ENCODE measurements at regions not wholly inside any gene's neighbourhood (a gene's known extent, or its start where the extent isn't known, plus 50 kb on each side); places are given as distances from the start of the nearest gene placed in this dataset.

DNA sequence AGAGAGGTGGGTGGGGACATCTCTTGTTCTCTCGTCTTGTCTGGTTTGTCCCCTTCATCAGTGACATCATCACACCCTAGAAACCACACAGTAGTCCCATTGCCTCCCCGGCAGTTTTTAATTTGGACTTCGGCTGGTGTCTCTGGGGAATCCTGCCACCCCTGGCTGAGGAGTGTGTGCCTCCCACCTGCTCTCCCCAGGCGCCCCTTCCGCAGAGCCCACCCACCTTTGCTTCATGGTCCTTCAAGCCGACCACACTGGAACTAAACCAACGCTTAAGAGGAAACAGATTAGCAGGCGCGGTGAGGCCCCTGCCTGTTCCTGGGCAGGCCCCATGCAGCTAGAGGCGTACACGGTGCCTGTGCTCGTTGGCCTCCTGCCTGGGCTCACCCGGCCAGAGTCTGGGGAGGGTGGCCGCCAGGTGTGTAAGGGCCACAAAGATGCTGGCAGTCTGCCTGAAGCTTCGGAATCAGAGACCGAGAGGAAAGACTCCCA, 107.6 kb upstream of the SPRY4 start:
- DNase-seq = peak; percentile 41

DNA sequence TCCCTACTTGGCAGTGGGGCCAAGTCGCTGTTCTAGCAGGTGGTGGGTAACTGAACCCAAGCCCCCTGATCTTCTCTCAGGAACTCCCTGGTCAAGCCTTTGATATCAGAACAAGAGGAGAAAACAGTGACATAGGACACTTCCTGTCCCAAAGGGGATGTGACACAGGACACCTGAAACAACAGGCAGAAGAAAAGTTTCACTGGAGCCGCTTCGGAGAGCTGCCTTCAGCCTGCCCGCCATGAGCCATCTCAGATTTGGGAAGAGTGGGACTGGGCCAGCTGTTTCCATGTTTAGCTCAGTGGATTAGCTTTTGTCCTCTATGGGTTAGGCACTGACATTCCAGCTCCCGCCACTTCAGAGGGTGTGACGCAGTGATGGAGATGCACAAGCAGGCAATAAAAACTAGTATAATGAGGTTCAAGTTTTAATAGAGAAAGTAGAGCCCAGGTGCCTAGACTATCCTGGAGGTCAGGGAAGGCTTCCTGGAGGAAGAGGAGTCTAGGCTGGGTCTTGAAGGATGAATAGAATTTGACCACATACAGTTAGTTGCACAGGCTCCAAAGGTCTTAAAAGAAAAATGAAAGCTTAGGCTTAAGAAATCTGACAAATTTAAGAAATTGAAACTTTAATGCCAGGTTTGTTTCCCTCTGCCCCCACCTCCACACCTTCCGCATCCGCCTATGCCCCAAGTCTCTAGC, 104.1 kb upstream of the SPRY4 start:
- no peak for DNase-seq

DNA sequence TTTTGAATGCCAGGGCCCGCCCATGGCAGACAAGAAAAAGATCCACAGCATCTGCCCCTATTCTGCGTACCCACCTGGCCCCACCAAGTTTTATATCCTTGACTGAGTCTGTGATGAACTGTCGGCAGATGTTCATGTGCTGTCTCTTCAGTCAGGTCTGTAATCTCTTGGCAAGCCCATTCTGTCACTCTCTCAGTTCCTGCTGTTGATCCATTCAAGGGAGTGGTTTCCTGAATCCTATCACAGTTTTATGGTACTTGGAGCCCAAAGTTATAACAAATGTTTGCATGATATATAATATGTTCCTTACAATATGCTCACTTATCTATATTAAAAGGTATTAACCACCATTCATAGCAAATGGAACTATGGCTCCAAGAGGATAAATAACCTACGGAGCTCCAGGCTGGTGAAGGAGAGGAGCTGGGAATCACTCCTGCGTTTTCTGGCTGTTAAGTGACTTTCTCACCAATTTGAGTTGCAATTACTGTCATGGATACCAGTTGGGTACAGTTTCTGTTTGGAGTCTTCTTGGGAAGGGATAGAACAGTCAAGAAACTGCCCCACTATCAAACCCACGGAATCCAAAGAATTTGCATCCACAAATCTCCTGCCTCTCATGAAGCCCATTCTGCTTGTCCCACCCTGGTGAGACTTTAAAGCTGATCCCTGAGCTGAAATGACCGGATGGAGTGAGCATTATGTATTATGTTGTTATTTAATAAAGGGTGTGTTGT, 103.4 kb upstream of the SPRY4 start:
- no peak for DNase-seq

DNA sequence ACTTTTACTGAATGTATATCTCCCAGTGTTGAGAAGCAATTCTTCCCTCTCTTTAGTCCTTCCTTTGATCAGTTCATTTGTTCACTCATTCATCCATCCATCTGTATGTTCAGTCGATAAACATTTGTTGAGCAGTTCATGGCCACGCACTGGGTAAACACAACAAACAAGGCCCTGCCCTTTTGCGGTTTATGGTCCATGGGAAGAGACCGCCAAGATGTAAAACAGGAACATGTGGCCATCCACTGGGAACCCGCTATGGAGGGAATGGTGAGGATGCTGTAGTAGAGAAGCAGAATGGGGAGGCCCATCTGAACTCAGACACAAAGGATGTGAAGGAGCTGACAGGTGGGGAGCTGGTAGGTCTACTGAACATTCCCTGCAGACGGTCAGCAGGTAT, 102.7 kb upstream of the SPRY4 start:
- no peak for DNase-seq

DNA sequence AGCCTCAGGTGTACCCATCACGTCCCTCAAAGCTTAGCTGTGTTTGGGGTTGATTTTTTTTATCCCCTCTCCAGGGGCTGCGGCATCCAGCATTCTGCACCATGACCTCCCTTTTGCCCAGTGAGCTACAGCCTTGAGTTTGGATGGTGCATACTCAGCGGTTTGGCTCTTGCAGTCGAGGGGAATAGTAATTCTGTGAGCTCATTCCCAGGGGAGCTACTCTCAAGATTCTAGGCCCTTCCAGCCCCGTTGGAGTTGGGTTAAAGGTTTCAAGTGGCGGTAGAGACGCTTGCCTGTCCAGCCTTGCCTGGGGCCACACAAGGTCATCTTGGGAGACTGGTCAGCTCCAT, 102.2 kb upstream of the SPRY4 start:
- no peak for DNase-seq

DNA sequence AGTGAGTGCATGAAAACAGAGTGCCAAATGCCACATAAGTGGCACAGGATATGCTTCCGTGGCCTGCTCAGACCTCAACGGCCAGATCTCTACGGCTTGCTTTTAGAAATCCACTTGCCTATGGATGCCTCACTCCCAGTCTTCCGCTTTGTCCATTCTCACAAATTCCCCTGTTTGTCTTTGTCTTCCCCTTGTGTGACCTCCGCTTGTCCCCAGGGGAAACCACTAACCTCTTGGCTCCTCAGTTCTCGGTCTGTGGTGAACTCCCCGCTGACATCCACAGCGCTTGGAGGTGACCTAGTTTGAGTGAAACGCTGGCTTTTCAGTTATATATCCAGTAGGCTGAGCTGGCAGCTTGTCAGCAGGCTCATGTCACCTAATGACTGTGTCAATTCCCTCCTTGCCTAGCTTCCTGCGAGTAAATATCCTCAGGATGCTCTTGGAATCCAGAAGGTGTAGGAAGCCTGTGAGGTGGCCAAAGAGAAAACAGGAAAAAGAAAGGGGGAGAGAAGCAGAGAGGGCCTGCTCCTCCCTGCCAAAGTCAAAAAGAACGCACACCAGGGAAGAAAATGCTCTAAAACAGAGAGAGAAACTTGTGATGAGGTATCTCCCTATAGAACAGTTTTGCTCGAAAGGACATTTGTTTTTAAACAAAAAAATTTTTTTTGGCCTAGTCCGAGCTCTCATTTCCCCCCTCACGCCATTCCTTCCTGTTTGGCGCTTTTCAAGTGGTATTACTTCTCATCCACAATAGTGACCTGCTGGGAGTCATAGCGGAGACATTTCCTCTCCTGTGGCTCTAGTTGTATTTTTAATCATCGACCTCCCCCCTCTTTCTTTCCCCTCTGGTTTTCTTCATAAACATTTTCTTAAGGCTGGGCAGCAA, 101.6 kb upstream of the SPRY4 start:
- peak; percentile 60 for DNase-seq

DNA sequence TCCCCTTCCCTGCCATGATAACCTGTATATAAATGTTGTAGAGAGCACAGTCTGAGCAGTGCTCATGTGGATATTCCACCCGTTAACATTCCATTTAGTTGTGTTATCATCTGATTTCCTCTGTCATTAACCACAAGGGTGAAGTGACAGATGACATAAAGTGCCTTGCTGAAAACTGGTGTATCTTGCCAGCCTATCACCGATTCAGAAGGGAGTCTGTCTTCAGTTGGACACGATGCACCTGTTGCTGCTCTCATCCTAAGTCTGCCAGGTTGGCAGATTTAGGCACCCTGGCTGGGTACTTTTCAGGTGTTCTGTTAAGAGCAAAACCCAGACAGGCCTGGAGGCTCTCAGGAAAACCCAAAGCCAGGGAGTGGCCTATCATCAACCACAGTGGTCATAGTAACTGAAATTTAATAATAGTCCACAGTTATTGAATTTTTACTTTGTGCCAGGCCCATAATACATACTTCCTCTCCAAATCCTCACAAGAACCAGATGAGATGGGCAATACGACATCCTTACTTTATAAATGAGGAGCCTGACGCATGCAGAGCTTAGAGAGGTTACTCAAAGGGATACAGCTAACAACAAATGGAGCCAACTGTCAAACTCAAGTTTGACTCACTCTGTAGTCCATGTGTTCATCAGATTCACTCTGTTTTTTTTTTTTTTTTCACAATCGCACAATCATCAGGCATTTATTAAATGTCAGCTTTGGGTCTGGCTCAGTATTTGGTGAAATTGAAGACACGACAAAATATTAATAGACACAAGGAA, 100.7 kb upstream of the SPRY4 start:
- no peak for DNase-seq

DNA sequence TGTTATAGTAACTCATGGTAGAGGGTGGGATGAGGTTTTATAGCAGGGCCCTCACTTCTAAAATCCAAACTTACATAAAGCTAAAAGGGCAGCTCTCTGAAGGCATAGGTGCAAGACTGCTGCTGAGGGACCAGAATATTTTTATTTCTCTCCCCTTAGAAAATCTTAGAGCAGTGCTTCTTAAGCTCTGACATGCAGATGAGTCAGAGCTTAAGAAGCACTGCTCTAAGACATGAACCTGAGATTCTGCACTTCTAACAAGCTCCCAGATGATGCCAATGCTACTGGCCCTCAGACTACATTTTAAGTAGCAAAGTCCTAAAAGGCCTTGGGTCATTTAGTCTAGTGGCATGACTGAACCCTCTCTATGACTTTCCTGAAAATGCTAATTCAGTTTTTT, 97.6 kb upstream of the SPRY4 start:
- no peak for DNase-seq

DNA sequence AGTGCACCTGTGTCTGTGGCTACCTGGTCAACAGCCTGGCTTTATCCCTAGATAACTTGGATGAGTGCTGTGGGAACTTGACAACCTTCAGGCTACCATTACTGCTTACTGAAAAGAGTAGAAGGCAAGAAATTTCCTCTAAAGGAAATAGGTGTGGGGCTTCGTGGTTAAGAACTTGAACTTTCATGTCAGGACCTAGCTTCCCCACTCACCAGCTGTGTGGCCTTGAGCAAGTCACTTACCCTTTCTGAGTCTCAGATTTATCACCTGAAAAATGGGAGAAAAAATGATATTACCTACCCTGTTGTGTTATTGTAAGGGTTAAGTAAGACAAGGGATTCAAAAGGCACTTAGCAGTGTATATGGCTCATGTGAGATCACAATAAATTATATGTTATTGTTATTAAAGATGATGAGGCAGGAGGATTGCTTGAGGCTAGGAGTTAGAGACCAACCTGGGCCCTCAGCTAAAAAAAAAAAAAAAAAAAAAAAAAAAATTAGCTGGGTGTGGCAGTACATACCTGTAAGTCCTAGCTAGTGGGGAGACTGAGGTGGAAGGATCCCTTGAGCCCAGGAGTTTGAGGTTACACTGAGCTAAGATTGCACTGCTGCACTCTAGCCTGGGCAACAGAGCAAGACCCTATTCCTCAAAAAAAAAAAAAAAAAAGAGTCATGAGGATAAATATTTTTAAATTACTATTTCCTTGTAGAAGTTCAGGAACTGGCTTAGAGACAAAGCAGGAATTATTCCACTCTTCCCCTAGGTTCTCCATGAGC, 97.0 kb upstream of the SPRY4 start:
- no peak for DNase-seq

DNA sequence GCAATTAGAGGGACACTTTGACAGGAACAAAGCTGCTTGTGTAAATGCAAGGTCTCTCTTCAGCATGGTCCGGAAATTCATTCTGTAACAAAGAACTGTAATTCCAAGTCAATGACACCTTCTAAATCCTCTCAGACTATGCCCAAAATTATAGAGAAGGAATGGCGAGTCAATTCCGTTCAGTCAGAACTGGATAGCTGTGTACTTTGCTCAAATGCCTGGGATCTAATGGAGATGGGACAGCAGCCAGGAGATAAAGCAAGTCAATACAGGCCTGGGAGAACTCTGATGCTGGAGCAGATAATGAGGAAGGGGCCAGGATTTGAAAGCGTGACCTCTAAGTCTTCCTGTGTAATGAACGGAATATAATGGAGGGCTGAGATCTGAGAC, 96.4 kb upstream of the SPRY4 start:
- DNase-seq = no peak

DNA sequence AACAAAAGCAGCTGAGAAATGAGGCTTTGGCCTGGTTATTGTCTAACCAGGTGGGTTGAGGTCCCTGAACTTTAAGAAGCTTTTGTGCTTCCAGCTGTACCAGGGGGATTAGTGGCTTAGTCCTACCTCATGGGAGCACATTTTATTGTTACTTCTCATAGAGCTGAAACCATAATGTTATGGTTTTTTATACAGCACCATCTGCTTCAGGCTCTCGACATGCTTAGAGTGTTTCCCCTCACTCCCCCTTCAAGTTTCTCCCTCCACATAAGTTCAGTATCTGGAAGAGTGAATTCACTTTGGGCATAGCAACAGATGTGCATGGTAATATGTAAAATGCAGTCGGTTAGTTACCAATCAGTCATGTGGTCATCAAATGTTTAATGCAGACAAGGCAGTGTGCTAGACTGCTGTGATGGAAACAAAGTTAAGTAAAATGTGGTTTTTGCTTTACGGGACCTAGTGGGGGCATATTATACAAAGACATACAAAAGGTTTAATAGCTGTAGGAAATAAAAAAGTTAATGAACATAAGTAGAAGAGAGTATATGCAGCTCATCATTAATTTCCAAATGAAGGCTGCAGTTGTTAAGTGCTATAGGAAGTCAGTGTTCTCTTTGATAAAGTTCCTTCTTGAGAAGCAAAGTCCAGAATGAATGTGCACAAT, 95.9 kb upstream of the SPRY4 start:
- DNase-seq = no peak

DNA sequence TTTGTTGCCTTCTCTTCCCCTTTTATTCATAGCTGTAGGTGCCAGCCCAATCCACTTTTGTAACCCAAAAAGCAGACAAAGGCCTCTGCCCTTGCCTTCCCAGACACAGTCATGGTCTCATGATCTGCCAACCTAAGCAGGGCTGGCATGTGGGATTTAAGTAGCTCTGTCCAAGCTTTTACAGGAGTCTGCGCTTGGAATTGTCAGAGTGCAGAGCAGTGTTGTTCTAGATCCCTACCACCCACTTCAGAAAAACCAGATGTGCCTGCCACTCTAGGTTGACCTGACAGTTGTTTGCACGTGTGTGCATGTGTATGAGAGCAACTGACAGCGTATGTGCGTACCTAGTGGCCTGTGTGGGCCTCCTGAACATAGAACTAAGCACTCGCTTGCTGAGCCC, 87.8 kb upstream of the SPRY4 start:
- no peak for DNase-seq

DNA sequence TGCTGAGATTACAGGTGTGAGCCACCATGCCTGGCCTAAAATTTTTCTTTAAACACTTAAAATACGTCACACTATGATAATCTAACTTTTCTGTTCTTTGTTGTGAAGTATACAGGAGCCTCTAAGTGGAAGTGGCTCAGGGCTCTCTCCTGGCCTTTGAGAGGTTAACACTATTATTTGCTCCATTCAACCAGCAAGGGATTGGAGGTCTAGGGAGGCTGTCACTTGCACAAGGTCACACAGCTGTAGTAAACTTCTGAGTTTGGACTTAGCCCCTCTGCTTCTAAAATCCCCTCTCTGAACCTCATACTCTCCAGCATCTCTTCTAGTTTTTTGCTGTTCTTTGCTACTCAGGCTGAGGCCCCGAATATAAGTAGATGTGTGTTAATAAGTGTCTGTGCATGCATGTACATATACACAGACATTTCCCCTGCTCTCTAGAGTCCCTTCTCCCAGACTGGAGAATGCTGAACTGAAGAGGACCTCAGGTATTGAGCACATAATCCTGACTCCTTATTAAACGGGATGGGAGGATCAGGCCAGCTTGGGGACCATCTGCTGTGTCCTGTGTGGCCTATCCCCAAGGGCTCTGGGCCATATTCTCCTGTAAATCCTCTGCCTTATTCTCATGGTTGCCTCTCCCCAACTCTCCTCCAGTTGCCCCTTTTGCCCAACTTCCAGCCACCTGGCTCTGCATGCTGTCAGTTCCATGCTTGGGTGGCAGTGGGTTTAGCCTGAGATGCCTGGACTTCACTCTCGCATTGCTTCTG, 87.0 kb upstream of the SPRY4 start:
- DNase-seq = no peak

DNA sequence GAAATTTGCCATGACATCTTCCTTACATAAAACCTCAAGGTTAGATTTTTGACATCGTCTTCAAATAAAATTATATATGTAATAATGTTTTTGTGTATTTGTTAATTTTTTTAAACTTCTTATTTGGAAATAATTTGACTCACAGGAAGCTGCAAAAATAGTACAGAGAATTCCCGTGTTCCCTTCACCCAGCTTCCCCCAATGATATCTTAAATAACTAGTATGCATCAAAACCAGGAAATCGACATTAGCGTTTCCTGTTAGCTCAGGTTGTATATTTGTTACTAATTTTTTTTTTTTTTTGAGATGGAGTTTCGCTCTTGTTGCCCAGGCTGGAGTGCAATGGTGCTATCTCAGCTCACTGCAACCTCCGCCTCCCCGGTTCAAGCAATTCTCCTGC, 86.3 kb upstream of the SPRY4 start:
- DNase-seq = no peak

DNA sequence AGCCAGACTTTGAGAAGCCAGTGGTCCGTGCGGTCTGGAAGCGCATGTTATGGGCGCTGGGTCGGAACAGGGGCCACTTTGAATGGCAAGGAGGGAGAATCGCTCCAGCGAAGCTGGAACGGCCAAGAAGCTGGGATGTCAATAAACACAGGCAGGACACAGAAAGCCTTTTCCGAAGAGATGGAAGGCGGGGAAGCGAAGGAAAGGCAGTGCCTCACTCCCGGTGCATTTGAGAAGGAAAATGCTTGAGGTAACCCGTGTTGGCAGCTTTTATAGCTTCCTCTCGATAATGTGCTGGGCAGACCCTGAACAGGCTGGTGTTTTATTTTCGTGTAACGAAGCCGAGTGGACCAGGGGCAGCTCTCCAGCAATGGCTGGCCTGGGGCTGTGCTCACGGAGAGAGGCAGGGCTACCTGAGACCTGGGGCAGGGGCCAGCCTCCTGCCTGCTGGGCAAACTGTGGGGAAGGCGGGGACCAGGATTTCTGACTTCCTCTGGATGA, 84.2 kb upstream of the SPRY4 start:
- no peak for DNase-seq

DNA sequence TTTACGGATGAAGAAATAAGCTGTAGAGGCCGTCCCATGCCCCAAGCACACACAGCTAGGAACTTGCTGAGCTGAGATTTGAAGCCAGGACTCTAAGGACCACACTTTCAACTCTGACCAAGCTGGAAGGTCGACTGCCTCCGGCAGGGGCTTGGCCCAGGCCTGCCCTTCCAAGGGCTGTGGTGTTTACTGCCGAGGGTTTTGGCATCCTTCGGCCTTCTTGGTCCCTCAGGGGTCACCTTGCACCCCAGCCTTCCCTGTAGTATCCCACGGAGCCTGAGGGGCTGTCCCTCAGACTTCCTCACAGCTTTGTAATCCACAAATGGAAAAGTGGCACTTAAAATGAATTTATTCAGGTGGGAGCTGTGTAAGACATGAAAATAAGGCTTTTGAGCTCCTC, 83.7 kb upstream of the SPRY4 start:
- no peak for DNase-seq

DNA sequence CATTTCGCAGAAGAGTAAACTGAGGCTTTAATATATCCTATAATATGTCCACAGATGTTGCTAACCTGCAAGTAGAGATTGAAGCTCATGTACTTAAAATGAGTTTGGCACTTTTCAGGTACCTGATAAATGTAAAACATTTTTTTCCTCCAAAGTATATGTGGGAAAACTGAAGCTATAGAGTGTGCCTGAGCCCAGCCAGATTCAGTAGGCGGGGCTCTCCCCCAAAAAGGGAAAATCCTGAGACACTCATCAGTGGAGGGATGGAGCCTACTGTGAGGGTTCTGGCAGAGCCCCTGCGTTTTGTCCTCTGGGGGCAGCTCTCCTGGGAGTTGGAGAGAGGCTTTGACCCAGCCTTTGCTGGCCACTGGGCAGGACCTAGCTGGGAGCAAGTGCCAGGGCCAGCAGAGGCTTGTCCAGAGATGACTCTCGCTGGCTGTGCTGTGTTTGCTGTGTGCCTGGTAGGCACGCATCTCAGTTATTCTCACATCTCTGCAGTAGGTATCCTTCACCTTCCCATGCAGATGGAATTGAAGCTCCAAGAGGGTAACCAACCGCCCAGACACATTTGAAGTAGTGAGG, 81.1 kb upstream of the SPRY4 start:
- no peak for DNase-seq

DNA sequence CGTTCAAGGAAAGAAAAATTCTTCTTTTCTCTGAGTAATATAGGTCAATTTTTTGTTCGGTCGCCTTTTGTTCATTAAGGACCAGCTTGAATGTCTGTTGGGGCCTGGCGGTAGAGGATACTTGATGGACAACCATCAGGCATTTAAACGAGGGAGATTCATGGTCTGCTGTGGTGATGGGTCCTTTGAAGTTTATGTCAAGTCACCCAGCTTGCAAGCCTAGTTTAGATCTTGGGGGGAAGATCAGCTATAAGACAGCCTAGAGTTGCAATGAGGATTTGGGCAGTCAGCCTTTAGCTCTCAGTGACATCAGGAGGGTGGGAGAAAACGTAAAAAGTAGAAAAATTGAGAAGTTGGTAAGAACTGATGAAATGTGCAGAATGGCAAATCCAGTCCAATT, 80.2 kb upstream of the SPRY4 start:
- DNase-seq = no peak

DNA sequence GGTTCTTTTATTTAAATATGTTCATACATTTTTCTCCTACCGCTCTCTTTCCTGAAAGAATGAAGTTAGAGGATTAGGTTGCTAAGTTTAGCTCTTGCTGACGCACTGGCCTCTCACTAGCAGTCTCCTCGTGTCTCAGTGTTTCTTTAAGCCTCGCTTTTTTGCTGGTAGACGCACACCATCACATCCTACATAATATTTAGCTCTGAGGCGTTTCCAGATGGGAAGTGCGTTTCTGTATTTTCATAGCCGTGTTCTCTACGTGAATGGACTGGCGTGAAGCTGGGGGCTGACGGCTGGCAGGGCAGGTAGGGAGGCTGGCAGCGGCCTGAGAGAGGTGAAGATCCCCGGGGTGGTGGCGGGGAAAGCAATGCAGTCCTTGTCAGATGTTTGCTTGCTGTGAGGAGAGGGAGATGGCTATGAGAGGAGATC, 79.2 kb upstream of the SPRY4 start:
- DNase-seq = no peak

DNA sequence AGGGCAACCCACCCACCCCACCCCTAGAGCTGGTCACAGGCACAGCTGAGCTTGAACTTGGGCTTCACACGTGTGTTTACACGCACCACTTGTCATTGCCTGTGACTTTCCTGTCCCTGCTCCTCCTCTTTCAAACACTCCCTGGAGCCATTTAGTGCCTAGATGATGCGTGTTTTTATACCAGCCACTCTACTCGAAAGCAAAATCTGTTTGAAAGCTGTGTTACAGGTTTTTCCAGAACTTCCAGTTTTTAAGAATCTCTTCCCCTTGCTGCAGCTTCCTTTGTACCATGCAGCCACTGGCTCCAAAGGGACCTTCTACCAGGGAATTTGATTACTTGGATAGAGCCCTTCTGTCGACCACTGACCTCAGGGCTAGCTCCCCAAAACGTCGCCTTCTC, 78.8 kb upstream of the SPRY4 start:
- DNase-seq = no peak
